ENCODE measurements at regions not wholly inside any gene's neighbourhood (a gene's known extent, or its start where the extent isn't known, plus 50 kb on each side); places are given as distances from the start of the nearest gene placed in this dataset.

GRCh38 chr1:222275729-222276465 is 272.0 kb downstream of the HHIPL2 start:
- TF ChIP-seq CTCF (IDR thresholded peaks at IDR 0.05; ENCODE audit: low read depth, low read length, missing control alignments) = no peak
- H3K4me3 ChIP-seq (replicated peaks; ENCODE audit: low read depth, low read length) = no peak overlapping the region
- DNase-seq (ENCODE audit: extremely low read depth, low read depth) = no peak

- no peak for TF ChIP-seq CTCF (IDR thresholded peaks at IDR 0.05; ENCODE audit: low read depth, low read length, missing control alignments)
- no peak for DNase-seq (ENCODE audit: extremely low read depth, low read depth)
- no peak overlapping the region for H3K4me3 ChIP-seq (replicated peaks; ENCODE audit: low read depth, low read length)
These were observed 272.7 kb downstream of the HHIPL2 start for GRCh38 chr1:222275001-222275728.

GRCh38 chr1:222266223-222267196 is 281.4 kb downstream of the HHIPL2 start:
- H3K4me3 ChIP-seq (replicated peaks; ENCODE audit: low read depth, low read length) = no peak overlapping the region
- DNase-seq (ENCODE audit: extremely low read depth, low read depth) = no peak
- TF ChIP-seq CTCF (IDR thresholded peaks at IDR 0.05; ENCODE audit: low read depth, low read length, missing control alignments) = no peak

GRCh38 chr1:222263791-222264190 is 284.1 kb downstream of the HHIPL2 start:
- DNase-seq (ENCODE audit: extremely low read depth, low read depth) = no peak
- no peak overlapping the region for H3K4me3 ChIP-seq (replicated peaks; ENCODE audit: low read depth, low read length)
- TF ChIP-seq CTCF (IDR thresholded peaks at IDR 0.05; ENCODE audit: low read depth, low read length, missing control alignments) = no peak

- no peak overlapping the region for H3K4me3 ChIP-seq (replicated peaks; ENCODE audit: low read depth, low read length)
- no peak for DNase-seq (ENCODE audit: extremely low read depth, low read depth)
- TF ChIP-seq CTCF (IDR thresholded peaks at IDR 0.05; ENCODE audit: low read depth, low read length, missing control alignments) = no peak
These were observed 290.9 kb downstream of the HHIPL2 start for GRCh38 chr1:222257027-222257426.

- no peak for TF ChIP-seq CTCF (IDR thresholded peaks at IDR 0.05; ENCODE audit: low read depth, low read length, missing control alignments)
- no peak overlapping the region for H3K4me3 ChIP-seq (replicated peaks; ENCODE audit: low read depth, low read length)
- no peak for DNase-seq (ENCODE audit: extremely low read depth, low read depth)
These were observed 291.8 kb downstream of the HHIPL2 start for GRCh38 chr1:222256058-222256457.

Data from HFF-Myc (cell line).